CD4-positive, alpha-beta T cell (primary cell): ENCODE measurements at regions not wholly inside any gene's neighbourhood (a gene's known extent, or its start where the extent isn't known, plus 50 kb on each side); places are given as distances from the start of the nearest gene placed in this dataset.
"Not testable (repeated sequence)": the region's sequence is repeated elsewhere in the genome, so short reads cannot be mapped to it uniquely, and the experiment has no call there.

Source experiments
- ATAC-seq: fragments of 200-7000 bp; cut with Tn5 transposase; one replicate; pipeline ENCODE4 v1.10.0; 2022; ENCODE audit warnings: mild to moderate bottlenecking; ENCODE audit not compliant: poor library complexity
- CTCF ChIA-PET: fragments of 350-600 bp; sonication (Branson Sonifier 250); formaldehyde crosslinking; loops from one replicate; lab custom pipeline; 2021; ENCODE audit warnings: antibody characterized with exemption, inconsistent platforms; lab: Charles Lee
- POLR2A ChIA-PET: fragments of 350-600 bp; sonication (Branson Sonifier 250); formaldehyde crosslinking; loops from one replicate; lab custom pipeline; 2021; ENCODE audit warnings: antibody characterized with exemption, inconsistent platforms; lab: Charles Lee
- DNase-seq, 14 experiments: peaks; one replicate each; pipeline ENCODE4 v3.0.0-alpha.2; 2013 to 2020; ENCODE audit warnings: mixed read lengths in 2 of 14
- H3K27ac ChIP-seq, 2 donors: one replicate each; pipeline versions ENCODE4 v1.5.1 to v1.7.0; 2013; ENCODE audit warnings: low read length in 2 of 2, low read depth in 1 of 2, mild to moderate bottlenecking in 1 of 2
- H3K27me3 ChIP-seq, 2 experiments: 1 replicate in 1 of 2; 2 replicates in 1 of 2; pipeline versions ENCODE4 v1.6.1 to v1.7.0; 2013; ENCODE audit warnings: low read length in 2 of 2, control low read depth in 1 of 2, mild to moderate bottlenecking in 1 of 2, moderate library complexity in 1 of 2; ENCODE audit not compliant: insufficient read depth in 2 of 2, control insufficient read depth in 1 of 2
- H3K36me3 ChIP-seq: one replicate; pipeline ENCODE4 v1.6.1; 2013; ENCODE audit warnings: low read length, control low read depth; ENCODE audit not compliant: insufficient read depth
- H3K4me1 ChIP-seq: one replicate; pipeline ENCODE4 v1.6.1; 2013; ENCODE audit warnings: low read length, control low read depth; ENCODE audit not compliant: insufficient read depth
- H3K4me3 ChIP-seq: one replicate; pipeline ENCODE4 v1.5.1; 2013; ENCODE audit warnings: mild to moderate bottlenecking, low read length, moderate library complexity
- H3K9me3 ChIP-seq, 2 experiments: 1 replicate in 1 of 2; 2 replicates in 1 of 2; pipeline versions ENCODE4 v1.6.1 to v1.7.0; 2013; ENCODE audit warnings: low read length in 2 of 2, mild to moderate bottlenecking in 2 of 2, control low read depth in 1 of 2, moderate library complexity in 1 of 2; ENCODE audit not compliant: control insufficient read depth in 1 of 2, insufficient read depth in 1 of 2
- H3K27ac Mint-ChIP-seq: one replicate; pipeline ENCODE4 v1.8.0; 2020; ENCODE audit warnings: mixed read lengths
- H3K27me3 Mint-ChIP-seq: one replicate; pipeline ENCODE4 v1.8.0; 2021; ENCODE audit warnings: mixed read lengths
- H3K36me3 Mint-ChIP-seq: one replicate; pipeline ENCODE4 v1.8.0; 2021; ENCODE audit warnings: low read depth, mixed read lengths
- H3K4me1 Mint-ChIP-seq: one replicate; pipeline ENCODE4 v1.8.0; 2021; ENCODE audit warnings: low read depth, mixed read lengths
- H3K4me3 Mint-ChIP-seq: one replicate; pipeline ENCODE4 v1.8.0; 2020; ENCODE audit warnings: mild to moderate bottlenecking, mixed read lengths
- H3K9me3 Mint-ChIP-seq: one replicate; pipeline ENCODE4 v1.8.0; 2020; ENCODE audit warnings: mixed read lengths
- intact Hi-C, 2 experiments: fragments of 100-400 bp; cut with DNase I in 1 of 2; cut with micrococcal nuclease in 1 of 2; formaldehyde crosslinking; loops; one replicate each; pipeline versions ENCODE4 v1.15.1 to v1.9.0; 2023 to 2025; cut with DNase I, micrococcal nuclease
- TF ChIP-seq, protein P1 (sequence below): fragments of 200-600 bp; IDR thresholded peaks from one replicate; pipeline ENCODE4 v1.8.0; 2022; ENCODE audit warnings: antibody characterized with exemption, mild to moderate bottlenecking

DNA sequence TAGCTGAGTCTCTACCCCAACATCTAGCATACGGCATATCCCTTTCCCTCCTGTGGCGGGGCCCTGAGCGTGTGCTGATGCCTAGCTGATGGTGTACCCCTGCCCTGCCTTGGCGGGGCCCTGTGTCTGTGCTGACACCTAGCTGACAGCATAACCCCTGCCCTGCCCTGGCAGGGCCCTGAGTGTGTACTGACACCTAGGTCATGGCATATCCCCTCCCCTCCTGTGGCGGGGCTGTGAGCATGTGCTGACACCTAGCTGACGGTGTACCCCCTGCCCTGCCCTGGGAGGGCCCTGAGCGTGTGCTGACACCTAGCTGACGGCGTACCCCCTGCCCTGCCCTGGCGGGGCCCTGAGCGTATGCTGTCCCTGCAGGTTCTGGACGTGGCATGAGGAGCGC, 414.0 kb upstream of the AMELY start:
- intact Hi-C loops = loop anchor here in 1 of 2 experiments (10.0 kb wide), 1 partner anchor 51 kb away; no protein-coding TSS in a partner anchor
- ChIA-PET POLR2A (interaction anchor here (1.3 to 2.8 kb wide), 2 partner anchors 15 to 52 kb away, joined by 7 to 11 read pairs; no protein-coding TSS in a partner anchor), CTCF (no interaction called here)
- Histone ChIP-seq H3K4me3 (no peak overlapping the region), H3K4me1 (peaks cover 31% of the 10 kb centered on the region), H3K9me3 (no peaks in the 10 kb centered on the region), H3K27me3 (no peaks in the 10 kb centered on the region), H3K27ac (peak overlapping the region in 1 of 2 donors; percentile 29), H3K36me3 (peaks cover 32% of the 10 kb centered on the region)
- Mint-ChIP-seq H3K4me3 (no peak overlapping the region), H3K36me3 (peaks cover 77% of the 10 kb centered on the region), H3K4me1 (peaks cover 61% of the 10 kb centered on the region), H3K27ac (peak overlapping the region; percentile 100), H3K27me3 (no peaks in the 10 kb centered on the region), H3K9me3 (no peaks in the 10 kb centered on the region)
- ATAC-seq = peak; percentile 28
- TF ChIP-seq, protein P1, sequence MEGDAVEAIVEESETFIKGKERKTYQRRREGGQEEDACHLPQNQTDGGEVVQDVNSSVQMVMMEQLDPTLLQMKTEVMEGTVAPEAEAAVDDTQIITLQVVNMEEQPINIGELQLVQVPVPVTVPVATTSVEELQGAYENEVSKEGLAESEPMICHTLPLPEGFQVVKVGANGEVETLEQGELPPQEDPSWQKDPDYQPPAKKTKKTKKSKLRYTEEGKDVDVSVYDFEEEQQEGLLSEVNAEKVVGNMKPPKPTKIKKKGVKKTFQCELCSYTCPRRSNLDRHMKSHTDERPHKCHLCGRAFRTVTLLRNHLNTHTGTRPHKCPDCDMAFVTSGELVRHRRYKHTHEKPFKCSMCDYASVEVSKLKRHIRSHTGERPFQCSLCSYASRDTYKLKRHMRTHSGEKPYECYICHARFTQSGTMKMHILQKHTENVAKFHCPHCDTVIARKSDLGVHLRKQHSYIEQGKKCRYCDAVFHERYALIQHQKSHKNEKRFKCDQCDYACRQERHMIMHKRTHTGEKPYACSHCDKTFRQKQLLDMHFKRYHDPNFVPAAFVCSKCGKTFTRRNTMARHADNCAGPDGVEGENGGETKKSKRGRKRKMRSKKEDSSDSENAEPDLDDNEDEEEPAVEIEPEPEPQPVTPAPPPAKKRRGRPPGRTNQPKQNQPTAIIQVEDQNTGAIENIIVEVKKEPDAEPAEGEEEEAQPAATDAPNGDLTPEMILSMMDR = no peak
- DNase-seq = peak in 3 of 14 experiments; percentile 25 to 39 (median 35)

DNA sequence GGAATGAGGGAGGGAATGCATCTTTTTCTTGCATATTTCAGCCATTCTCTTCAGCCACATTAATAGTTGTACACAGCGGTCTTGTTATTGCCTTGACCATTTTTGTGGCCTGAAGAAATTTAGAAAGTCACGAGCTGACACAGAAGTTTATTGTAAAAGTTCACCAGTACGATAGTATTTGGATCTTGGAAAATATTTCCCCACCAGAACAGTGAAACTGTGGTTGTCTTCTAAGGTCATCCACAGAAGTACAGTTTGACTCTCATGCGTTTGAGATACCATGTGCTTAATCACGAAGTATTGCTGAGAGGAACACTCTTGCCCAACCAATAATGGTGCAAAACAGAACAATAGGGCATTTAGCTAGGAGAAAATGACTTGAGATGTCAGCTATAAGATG, 409.2 kb upstream of the AMELY start:
- H3K4me1 Mint-ChIP-seq = peaks cover 86% of the 10 kb centered on the region
- no peak overlapping the region for H3K4me3 ChIP-seq
- H3K4me1 ChIP-seq = peaks cover 39% of the 10 kb centered on the region
- ChIA-PET POLR2A (no interaction called here), CTCF (no interaction called here)
- H3K4me3 Mint-ChIP-seq = no peak overlapping the region
- ATAC-seq = no peak
- no peaks in the 10 kb centered on the region for H3K27me3 Mint-ChIP-seq
- H3K9me3 Mint-ChIP-seq = no peaks in the 10 kb centered on the region
- intact Hi-C loops = loop anchor here in 1 of 2 experiments (10.0 kb wide), 1 partner anchor 46 kb away; no protein-coding TSS in a partner anchor
- peak overlapping the region; percentile 83 for H3K27ac Mint-ChIP-seq
- H3K27me3 ChIP-seq = no peaks in the 10 kb centered on the region
- H3K9me3 ChIP-seq = no peaks in the 10 kb centered on the region
- DNase-seq = no peak
- TF ChIP-seq, protein P1 = no peak
- H3K36me3 ChIP-seq = peaks cover 22% of the 10 kb centered on the region
- H3K27ac ChIP-seq = no peak overlapping the region
- H3K36me3 Mint-ChIP-seq = peaks cover 83% of the 10 kb centered on the region

DNA sequence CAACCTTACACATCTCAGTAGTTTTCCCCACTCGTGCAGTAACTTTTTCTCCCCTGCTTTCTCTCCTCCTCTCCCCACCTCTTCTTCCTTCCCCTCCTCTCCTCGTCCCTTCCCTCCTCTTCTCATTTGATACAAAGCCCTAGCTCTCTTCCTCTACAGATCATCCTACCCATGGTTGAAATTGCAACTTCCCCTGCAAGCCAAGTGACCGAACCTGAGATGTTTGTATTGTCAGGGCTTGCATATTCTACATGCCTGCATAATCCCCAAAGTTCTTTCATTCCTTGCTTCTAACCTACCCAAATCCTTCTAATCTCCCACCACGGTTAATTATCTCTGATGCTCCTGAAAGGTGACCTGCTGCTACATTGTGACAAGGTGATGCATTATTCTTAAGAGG, 408.6 kb upstream of the AMELY start:
- Mint-ChIP-seq H3K4me1 (peaks cover 84% of the 10 kb centered on the region), H3K27ac (peak overlapping the region; percentile 83)
- DNase-seq = not testable (repeated sequence)

DNA sequence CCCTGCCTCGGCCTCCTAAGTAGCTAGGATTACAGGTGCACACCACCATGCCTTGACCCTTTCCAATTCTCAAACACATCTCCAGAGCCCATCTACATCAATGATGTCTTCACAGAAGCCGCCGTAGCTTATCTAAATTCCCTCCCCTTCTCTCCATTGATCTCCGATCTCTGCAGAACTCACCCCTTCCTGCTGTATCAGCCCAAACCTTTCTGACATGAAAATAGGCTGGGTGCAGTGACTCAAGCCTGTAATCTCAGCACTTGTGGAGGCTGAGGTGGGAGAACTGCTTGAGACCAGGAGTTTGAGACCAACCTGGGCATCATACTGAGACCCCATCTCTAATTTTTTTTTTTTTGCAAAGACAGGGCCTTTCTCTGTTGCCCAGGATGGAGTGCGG, 406.6 kb upstream of the AMELY start:
- Mint-ChIP-seq H3K27me3 (no peaks in the 10 kb centered on the region), H3K36me3 (peaks cover 71% of the 10 kb centered on the region)

More for the DNA sequence above, 408.6 kb upstream of the AMELY start:
- Histone ChIP-seq H3K36me3 (peaks cover 22% of the 10 kb centered on the region), H3K4me1 (peaks cover 34% of the 10 kb centered on the region)
- H3K27ac ChIP-seq, H3K27me3 ChIP-seq, POLR2A ChIA-PET, H3K4me3 ChIP-seq, H3K9me3 ChIP-seq, H3K4me3 Mint-ChIP-seq, ATAC-seq, CTCF ChIA-PET, H3K9me3 Mint-ChIP-seq, H3K27me3 Mint-ChIP-seq: not testable (repeated sequence)
- intact Hi-C loops = loop anchor here in 1 of 2 experiments (10.0 kb wide), 1 partner anchor 45 kb away; no protein-coding TSS in a partner anchor
- H3K36me3 Mint-ChIP-seq = peaks cover 81% of the 10 kb centered on the region

More for the DNA sequence above, 406.6 kb upstream of the AMELY start:
- H3K4me1 ChIP-seq = peaks cover 44% of the 10 kb centered on the region
- ChIA-PET CTCF (no interaction called here), POLR2A (no interaction called here)
- no peak overlapping the region for H3K4me3 ChIP-seq
- H3K9me3 ChIP-seq = no peaks in the 10 kb centered on the region
- H3K4me3 Mint-ChIP-seq = peak overlapping the region; percentile 70
- peak overlapping the region; percentile 83 for H3K27ac Mint-ChIP-seq
- no peaks in the 10 kb centered on the region for H3K9me3 Mint-ChIP-seq
- peak overlapping the region in 1 of 2 donors; percentile 5 for H3K27ac ChIP-seq
- H3K4me1 Mint-ChIP-seq = peaks cover 68% of the 10 kb centered on the region
- intact Hi-C loops = no loop called here
- TF ChIP-seq, protein P1 = no peak
- ATAC-seq (peak; percentile 71), DNase-seq (no peak)
- H3K27me3 ChIP-seq = no peaks in the 10 kb centered on the region
- peaks cover 23% of the 10 kb centered on the region for H3K36me3 ChIP-seq
